ENCODE measurements at regions not wholly inside any gene's neighbourhood (a gene's known extent, or its start where the extent isn't known, plus 50 kb on each side); places are given as distances from the start of the nearest gene placed in this dataset.

GRCh38 chr18:51762373-51762772, 564.9 kb upstream of the MEX3C start:
- no peaks in the 10 kb centered on the region for H3K9me3 ChIP-seq (ENCODE audit: control insufficient read depth, low read length)
- 88 to 100% methylated on average over 1 of the region's 1 CpG for WGBS, 2 experiments
- H3K27ac ChIP-seq (ENCODE audit: insufficient read depth, low read depth, low read length, poor library complexity, severe bottlenecking), result no peak overlapping the region
- no peaks in the 10 kb centered on the region for H3K27me3 ChIP-seq (ENCODE audit: control insufficient read depth, insufficient read depth, low read length, poor library complexity, severe bottlenecking)
- H3K36me3 ChIP-seq (ENCODE audit: control insufficient read depth, insufficient read depth, low read length), result no peaks in the 10 kb centered on the region
- no peak overlapping the region for H3K4me3 ChIP-seq (ENCODE audit: insufficient read depth, low read depth, low read length)
- no peaks in the 10 kb centered on the region for H3K4me1 ChIP-seq (ENCODE audit: control insufficient read depth, insufficient read depth, low read length)

GRCh38 chr18:51765606-51766360, 568.3 kb upstream of the MEX3C start:
- Histone ChIP-seq H3K9me3 (ENCODE audit: control insufficient read depth, low read length) (no peaks in the 10 kb centered on the region), H3K27me3 (ENCODE audit: control insufficient read depth, insufficient read depth, low read length, poor library complexity, severe bottlenecking) (no peaks in the 10 kb centered on the region), H3K4me3 (ENCODE audit: insufficient read depth, low read depth, low read length) (no peak overlapping the region), H3K36me3 (ENCODE audit: control insufficient read depth, insufficient read depth, low read length) (no peaks in the 10 kb centered on the region), H3K27ac (ENCODE audit: insufficient read depth, low read depth, low read length, poor library complexity, severe bottlenecking) (no peak overlapping the region), H3K4me1 (ENCODE audit: control insufficient read depth, insufficient read depth, low read length) (no peaks in the 10 kb centered on the region)
- 95% methylated on average over 3 of the region's 3 CpGs for WGBS, 2 experiments

- Histone ChIP-seq H3K4me1 (ENCODE audit: control insufficient read depth, insufficient read depth, low read length) (no peaks in the 10 kb centered on the region), H3K4me3 (ENCODE audit: insufficient read depth, low read depth, low read length) (no peak overlapping the region), H3K9me3 (ENCODE audit: control insufficient read depth, low read length) (no peaks in the 10 kb centered on the region), H3K27me3 (ENCODE audit: control insufficient read depth, insufficient read depth, low read length, poor library complexity, severe bottlenecking) (no peaks in the 10 kb centered on the region), H3K36me3 (ENCODE audit: control insufficient read depth, insufficient read depth, low read length) (no peaks in the 10 kb centered on the region), H3K27ac (ENCODE audit: insufficient read depth, low read depth, low read length, poor library complexity, severe bottlenecking) (no peak overlapping the region)
- 89 to 97% methylated on average over 1 of the region's 1 CpG for WGBS, 2 experiments
These were observed 569.8 kb upstream of the MEX3C start for GRCh38 chr18:51767293-51767692.

GRCh38 chr18:51778115-51778514, 561.9 kb upstream of the DCC start:
- Histone ChIP-seq H3K4me3 (ENCODE audit: insufficient read depth, low read depth, low read length) (no peak overlapping the region), H3K27me3 (ENCODE audit: control insufficient read depth, insufficient read depth, low read length, poor library complexity, severe bottlenecking) (no peaks in the 10 kb centered on the region), H3K9me3 (ENCODE audit: control insufficient read depth, low read length) (no peaks in the 10 kb centered on the region), H3K36me3 (ENCODE audit: control insufficient read depth, insufficient read depth, low read length) (no peaks in the 10 kb centered on the region), H3K27ac (ENCODE audit: insufficient read depth, low read depth, low read length, poor library complexity, severe bottlenecking) (no peak overlapping the region), H3K4me1 (ENCODE audit: control insufficient read depth, insufficient read depth, low read length) (no peaks in the 10 kb centered on the region)
- WGBS, 2 experiments, result 92 to 94% methylated on average over 4 of the region's 4 CpGs

GRCh38 chr18:51789871-51790270, 550.1 kb upstream of the DCC start:
- no peaks in the 10 kb centered on the region for H3K36me3 ChIP-seq (ENCODE audit: control insufficient read depth, insufficient read depth, low read length)
- H3K9me3 ChIP-seq (ENCODE audit: control insufficient read depth, low read length), result no peaks in the 10 kb centered on the region
- H3K27ac ChIP-seq (ENCODE audit: insufficient read depth, low read depth, low read length, poor library complexity, severe bottlenecking), result no peak overlapping the region
- WGBS, 2 experiments, result no CpG with 5 or more reads among the region's 1 CpG
- no peaks in the 10 kb centered on the region for H3K4me1 ChIP-seq (ENCODE audit: control insufficient read depth, insufficient read depth, low read length)
- H3K27me3 ChIP-seq (ENCODE audit: control insufficient read depth, insufficient read depth, low read length, poor library complexity, severe bottlenecking), result no peaks in the 10 kb centered on the region
- no peak overlapping the region for H3K4me3 ChIP-seq (ENCODE audit: insufficient read depth, low read depth, low read length)

- no peak overlapping the region for H3K27ac ChIP-seq (ENCODE audit: insufficient read depth, low read depth, low read length, poor library complexity, severe bottlenecking)
These were observed 538.5 kb upstream of the DCC start for GRCh38 chr18:51801514-51801913.

GRCh38 chr18:51802569-51803428, 537.2 kb upstream of the DCC start:
- H3K27ac ChIP-seq (ENCODE audit: insufficient read depth, low read depth, low read length, poor library complexity, severe bottlenecking), result no peak overlapping the region
- H3K27me3 ChIP-seq (ENCODE audit: control insufficient read depth, insufficient read depth, low read length, poor library complexity, severe bottlenecking), result no peaks in the 10 kb centered on the region
- WGBS, 2 experiments, result 82 to 95% methylated on average over 4 of the region's 4 CpGs
- H3K9me3 ChIP-seq (ENCODE audit: control insufficient read depth, low read length), result no peaks in the 10 kb centered on the region
- H3K4me1 ChIP-seq (ENCODE audit: control insufficient read depth, insufficient read depth, low read length), result no peaks in the 10 kb centered on the region
- no peak overlapping the region for H3K4me3 ChIP-seq (ENCODE audit: insufficient read depth, low read depth, low read length)
- H3K36me3 ChIP-seq (ENCODE audit: control insufficient read depth, insufficient read depth, low read length), result no peaks in the 10 kb centered on the region

More at GRCh38 chr18:51801514-51801913, 538.5 kb upstream of the DCC start:
- no peaks in the 10 kb centered on the region for H3K4me1 ChIP-seq (ENCODE audit: control insufficient read depth, insufficient read depth, low read length)
- H3K27me3 ChIP-seq (ENCODE audit: control insufficient read depth, insufficient read depth, low read length, poor library complexity, severe bottlenecking), result no peaks in the 10 kb centered on the region
- 94 to 100% methylated on average over 1 of the region's 1 CpG for WGBS, 2 experiments
- no peaks in the 10 kb centered on the region for H3K36me3 ChIP-seq (ENCODE audit: control insufficient read depth, insufficient read depth, low read length)
- no peaks in the 10 kb centered on the region for H3K9me3 ChIP-seq (ENCODE audit: control insufficient read depth, low read length)
- H3K4me3 ChIP-seq (ENCODE audit: insufficient read depth, low read depth, low read length), result no peak overlapping the region

- H3K4me1 ChIP-seq (ENCODE audit: control insufficient read depth, insufficient read depth, low read length), result no peaks in the 10 kb centered on the region
- H3K27me3 ChIP-seq (ENCODE audit: control insufficient read depth, insufficient read depth, low read length, poor library complexity, severe bottlenecking), result no peaks in the 10 kb centered on the region
These were observed 532.7 kb upstream of the DCC start for GRCh38 chr18:51807336-51807735.

GRCh38 chr18:51811883-51812282, 528.1 kb upstream of the DCC start:
- Histone ChIP-seq H3K27me3 (ENCODE audit: control insufficient read depth, insufficient read depth, low read length, poor library complexity, severe bottlenecking) (no peaks in the 10 kb centered on the region), H3K9me3 (ENCODE audit: control insufficient read depth, low read length) (no peaks in the 10 kb centered on the region), H3K36me3 (ENCODE audit: control insufficient read depth, insufficient read depth, low read length) (no peaks in the 10 kb centered on the region), H3K4me1 (ENCODE audit: control insufficient read depth, insufficient read depth, low read length) (no peaks in the 10 kb centered on the region), H3K4me3 (ENCODE audit: insufficient read depth, low read depth, low read length) (no peak overlapping the region), H3K27ac (ENCODE audit: insufficient read depth, low read depth, low read length, poor library complexity, severe bottlenecking) (no peak overlapping the region)
- WGBS, 2 experiments, result 91 to 92% methylated on average over 2 of the region's 2 CpGs

More at GRCh38 chr18:51807336-51807735, 532.7 kb upstream of the DCC start:
- Histone ChIP-seq H3K9me3 (ENCODE audit: control insufficient read depth, low read length) (no peaks in the 10 kb centered on the region), H3K36me3 (ENCODE audit: control insufficient read depth, insufficient read depth, low read length) (no peaks in the 10 kb centered on the region), H3K27ac (ENCODE audit: insufficient read depth, low read depth, low read length, poor library complexity, severe bottlenecking) (no peak overlapping the region), H3K4me3 (ENCODE audit: insufficient read depth, low read depth, low read length) (no peak overlapping the region)
- WGBS, 2 experiments, result 89 to 98% methylated on average over 2 of the region's 2 CpGs

- H3K27ac ChIP-seq (ENCODE audit: insufficient read depth, low read depth, low read length, poor library complexity, severe bottlenecking), result no peak overlapping the region
- H3K4me1 ChIP-seq (ENCODE audit: control insufficient read depth, insufficient read depth, low read length), result no peaks in the 10 kb centered on the region
- H3K9me3 ChIP-seq (ENCODE audit: control insufficient read depth, low read length), result no peaks in the 10 kb centered on the region
- H3K27me3 ChIP-seq (ENCODE audit: control insufficient read depth, insufficient read depth, low read length, poor library complexity, severe bottlenecking), result no peaks in the 10 kb centered on the region
- no peak overlapping the region for H3K4me3 ChIP-seq (ENCODE audit: insufficient read depth, low read depth, low read length)
- H3K36me3 ChIP-seq (ENCODE audit: control insufficient read depth, insufficient read depth, low read length), result no peaks in the 10 kb centered on the region
- WGBS, 2 experiments, result 90 to 98% methylated on average over 2 of the region's 2 CpGs
These were observed 526.3 kb upstream of the DCC start for GRCh38 chr18:51813740-51814139.

Data from ectodermal cell (in vitro differentiated cells).